NCI-H69 (cell line): ENCODE measurements at regions not wholly inside any gene's neighbourhood (a gene's known extent, or its start where the extent isn't known, plus 50 kb on each side); places are given as distances from the start of the nearest gene placed in this dataset.
A peak's percentile ranks its signal among the peaks of the same experiment; 100 is the strongest.
"Not testable (repeated sequence)": the region's sequence is repeated elsewhere in the genome, so short reads cannot be mapped to it uniquely, and the experiment has no call there.

Experiments used
- DNase-seq: peaks from one replicate; lab custom pipeline; 2025; lab: John Stamatoyannopoulos, UW

- DNase-seq, result peak; percentile 20
Measured at GRCh38 chr6:900716-901605, 208.0 kb upstream of the EXOC2 start.

- DNase-seq, result no peak
Measured at GRCh38 chr6:897528-898207, 204.7 kb upstream of the EXOC2 start.

- DNase-seq, result no peak
Measured at GRCh38 chr6:894274-894673, 201.3 kb upstream of the EXOC2 start.

- DNase-seq, result no peak
Measured at GRCh38 chr6:890995-891394, 198.1 kb upstream of the EXOC2 start.

- DNase-seq, result no peak
Measured at GRCh38 chr6:890201-890600, 197.3 kb upstream of the EXOC2 start.

- DNase-seq, result no peak
Measured at GRCh38 chr6:887583-888235, 194.8 kb upstream of the EXOC2 start.

GRCh38 chr6:886116-886515, 193.2 kb upstream of the EXOC2 start:
- DNase-seq, result not testable (repeated sequence)

GRCh38 chr6:885051-885590, 192.2 kb upstream of the EXOC2 start:
- no peak for DNase-seq

- DNase-seq, result peak; percentile 16
Measured at GRCh38 chr6:884570-884969, 191.6 kb upstream of the EXOC2 start.

- DNase-seq, result no peak
Measured at GRCh38 chr6:882084-882598, 189.2 kb upstream of the EXOC2 start.

GRCh38 chr6:878179-878578, 185.2 kb upstream of the EXOC2 start:
- DNase-seq, result no peak

GRCh38 chr6:875012-875411, 182.1 kb upstream of the EXOC2 start:
- DNase-seq, result no peak

GRCh38 chr6:872570-873125, 179.7 kb upstream of the EXOC2 start:
- DNase-seq, result no peak

- DNase-seq, result no peak
Measured at GRCh38 chr6:871503-871902, 178.6 kb upstream of the EXOC2 start.

GRCh38 chr6:870096-870495, 177.2 kb upstream of the EXOC2 start:
- no peak for DNase-seq

- DNase-seq, result no peak
Measured at GRCh38 chr6:868201-868600, 175.3 kb upstream of the EXOC2 start.

- no peak for DNase-seq
Measured at GRCh38 chr6:867378-867777, 174.4 kb upstream of the EXOC2 start.

- no peak for DNase-seq
Measured at GRCh38 chr6:866316-866715, 173.4 kb upstream of the EXOC2 start.

GRCh38 chr6:865846-866245, 172.9 kb upstream of the EXOC2 start:
- no peak for DNase-seq

- DNase-seq, result no peak
Measured at GRCh38 chr6:863831-864230, 170.9 kb upstream of the EXOC2 start.

- DNase-seq, result not testable (repeated sequence)
Measured at GRCh38 chr6:863127-863526, 170.2 kb upstream of the EXOC2 start.

GRCh38 chr6:859936-860335, 167.0 kb upstream of the EXOC2 start:
- no peak for DNase-seq
